BE2C (cell line): ENCODE measurements at regions not wholly inside any gene's neighbourhood (a gene's known extent, or its start where the extent isn't known, plus 50 kb on each side); places are given as distances from the start of the nearest gene placed in this dataset.

Experiments used
- DNase-seq: peaks from one replicate; pipeline ENCODE4 v3.0.0-alpha.2; 2020
- H3K27me3 ChIP-seq: fragments of 250-450 bp; sonication (Bioruptor Pico); 2 replicates; pipeline ENCODE4 v1.5.1; 2020; ENCODE audit warnings: mild to moderate bottlenecking
- H3K36me3 ChIP-seq: fragments of 250-450 bp; sonication (Bioruptor Pico); 2 replicates; pipeline ENCODE4 v1.5.1; 2020; ENCODE audit warnings: mild to moderate bottlenecking
- H3K4me1 ChIP-seq: fragments of 250-450 bp; sonication (Bioruptor Pico); 2 replicates; pipeline ENCODE4 v1.5.1; 2020
- H3K4me3 ChIP-seq: 2 replicates; pipeline ENCODE4 v1.5.1; 2011; ENCODE audit warnings: low read depth, low read length
- H3K9me3 ChIP-seq: fragments of 250-450 bp; sonication (Bioruptor Pico); 2 replicates; pipeline ENCODE4 v1.5.1; 2020
- TF ChIP-seq, protein P1 (sequence below): IDR thresholded peaks from 2 replicates; pipeline ENCODE4 v1.5.1; 2012; ENCODE audit warnings: mild to moderate bottlenecking, low read depth, low read length

DNA sequence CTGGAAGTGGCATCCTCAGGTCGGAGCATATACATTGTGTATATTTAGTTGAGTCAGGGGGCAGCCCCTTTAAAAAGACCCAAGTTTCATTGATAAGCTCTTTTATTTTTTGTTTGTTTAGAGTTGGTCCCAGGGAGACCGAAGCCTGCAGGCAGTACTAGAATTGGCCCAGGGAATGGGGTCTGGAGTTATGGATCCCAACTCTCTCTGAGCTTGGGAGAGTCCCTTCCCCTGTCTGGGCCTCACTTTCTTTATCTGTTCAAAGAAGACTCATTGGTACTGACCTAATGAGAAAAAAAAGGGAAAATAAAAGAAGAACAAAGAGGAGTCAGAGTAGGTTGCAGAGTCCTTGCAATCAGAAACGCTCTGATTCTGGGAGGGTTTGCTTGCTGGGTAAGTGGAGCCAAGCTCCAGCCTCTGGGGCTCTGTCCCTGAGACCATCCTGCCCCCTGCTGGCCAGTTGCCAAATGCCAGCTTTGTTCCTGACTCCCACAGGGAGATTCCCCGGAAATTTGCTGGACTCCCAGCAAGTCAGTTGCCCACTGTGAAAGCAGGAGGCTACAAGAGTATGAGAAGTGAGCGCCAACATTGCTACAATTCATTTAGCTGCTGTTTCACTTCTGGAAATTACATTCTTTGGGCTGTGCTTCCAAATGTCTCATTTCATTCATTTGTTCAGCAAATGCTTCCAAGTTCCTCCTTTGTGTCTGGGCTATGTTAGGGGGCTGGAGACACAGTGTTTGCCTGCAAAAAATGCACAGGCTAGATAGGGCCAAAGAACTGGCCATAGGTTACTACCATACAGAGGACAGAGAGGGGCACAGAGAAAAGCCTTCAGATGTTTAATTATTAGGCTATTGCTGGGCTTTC, 156.2 kb downstream of the MELK start:
- Histone ChIP-seq H3K27me3 (no peaks in the 10 kb centered on the region), H3K9me3 (no peaks in the 10 kb centered on the region), H3K4me3 (no peak overlapping the region), H3K4me1 (peaks cover 3% of the 10 kb centered on the region; the same call in 1 of the 2 replicates), H3K36me3 (no peaks in the 10 kb centered on the region)
- TF ChIP-seq, protein P1, sequence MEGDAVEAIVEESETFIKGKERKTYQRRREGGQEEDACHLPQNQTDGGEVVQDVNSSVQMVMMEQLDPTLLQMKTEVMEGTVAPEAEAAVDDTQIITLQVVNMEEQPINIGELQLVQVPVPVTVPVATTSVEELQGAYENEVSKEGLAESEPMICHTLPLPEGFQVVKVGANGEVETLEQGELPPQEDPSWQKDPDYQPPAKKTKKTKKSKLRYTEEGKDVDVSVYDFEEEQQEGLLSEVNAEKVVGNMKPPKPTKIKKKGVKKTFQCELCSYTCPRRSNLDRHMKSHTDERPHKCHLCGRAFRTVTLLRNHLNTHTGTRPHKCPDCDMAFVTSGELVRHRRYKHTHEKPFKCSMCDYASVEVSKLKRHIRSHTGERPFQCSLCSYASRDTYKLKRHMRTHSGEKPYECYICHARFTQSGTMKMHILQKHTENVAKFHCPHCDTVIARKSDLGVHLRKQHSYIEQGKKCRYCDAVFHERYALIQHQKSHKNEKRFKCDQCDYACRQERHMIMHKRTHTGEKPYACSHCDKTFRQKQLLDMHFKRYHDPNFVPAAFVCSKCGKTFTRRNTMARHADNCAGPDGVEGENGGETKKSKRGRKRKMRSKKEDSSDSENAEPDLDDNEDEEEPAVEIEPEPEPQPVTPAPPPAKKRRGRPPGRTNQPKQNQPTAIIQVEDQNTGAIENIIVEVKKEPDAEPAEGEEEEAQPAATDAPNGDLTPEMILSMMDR: peak; percentile 97
- DNase-seq: peak; percentile 92

DNA sequence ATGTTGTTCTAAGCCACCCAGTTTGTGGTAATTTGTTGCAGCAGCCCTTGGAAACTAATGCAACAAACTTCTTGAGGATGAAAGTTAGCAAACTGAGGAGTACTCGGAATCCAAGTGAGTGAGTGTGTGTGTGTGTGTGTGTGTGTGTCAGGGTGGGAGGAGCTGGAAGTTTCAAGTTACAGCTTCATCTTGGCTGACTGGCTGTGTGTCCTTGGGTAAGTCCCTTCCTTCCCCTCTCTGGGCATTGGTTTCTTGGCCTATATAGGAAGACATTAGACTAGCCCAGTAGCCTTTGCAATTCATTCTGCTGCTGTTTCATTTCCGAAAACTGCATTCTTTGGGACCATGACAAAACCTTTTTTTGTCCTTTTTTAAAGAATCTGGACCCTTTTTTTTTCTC, 157.2 kb downstream of the MELK start:
- TF ChIP-seq, protein P1: no peak
- no peak overlapping the region for H3K4me3 ChIP-seq
- no peaks in the 10 kb centered on the region for H3K9me3 ChIP-seq
- no peak for DNase-seq
- no peaks in the 10 kb centered on the region for H3K36me3 ChIP-seq
- no peaks in the 10 kb centered on the region for H3K27me3 ChIP-seq
- H3K4me1 ChIP-seq: peaks cover 3% of the 10 kb centered on the region; the same call in 1 of the 2 replicates

DNA sequence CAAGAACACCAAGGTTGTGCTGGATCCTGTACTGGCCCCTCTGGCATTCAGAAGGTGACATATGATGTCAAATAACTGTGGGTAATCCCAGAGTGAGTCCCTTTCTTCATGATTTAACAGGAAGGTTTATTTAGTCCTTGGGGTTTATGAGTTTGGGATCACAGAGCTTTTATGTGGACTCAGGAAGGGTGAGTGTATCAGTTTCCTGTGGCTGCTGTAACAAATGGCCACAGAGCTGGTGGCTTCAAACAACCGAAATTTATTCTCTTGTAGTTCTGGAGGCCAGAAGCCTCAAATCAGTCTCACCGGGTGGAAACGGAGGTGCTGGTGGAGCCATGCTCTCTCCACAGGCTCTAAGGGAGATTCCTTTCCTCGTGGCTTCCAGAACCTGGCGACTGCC, 157.7 kb downstream of the MELK start:
- Histone ChIP-seq H3K4me3 (no peak overlapping the region), H3K9me3 (no peaks in the 10 kb centered on the region), H3K27me3 (no peaks in the 10 kb centered on the region), H3K4me1 (peaks cover 3% of the 10 kb centered on the region; the same call in 1 of the 2 replicates), H3K36me3 (no peaks in the 10 kb centered on the region)
- TF ChIP-seq, protein P1: no peak
- DNase-seq: no peak

DNA sequence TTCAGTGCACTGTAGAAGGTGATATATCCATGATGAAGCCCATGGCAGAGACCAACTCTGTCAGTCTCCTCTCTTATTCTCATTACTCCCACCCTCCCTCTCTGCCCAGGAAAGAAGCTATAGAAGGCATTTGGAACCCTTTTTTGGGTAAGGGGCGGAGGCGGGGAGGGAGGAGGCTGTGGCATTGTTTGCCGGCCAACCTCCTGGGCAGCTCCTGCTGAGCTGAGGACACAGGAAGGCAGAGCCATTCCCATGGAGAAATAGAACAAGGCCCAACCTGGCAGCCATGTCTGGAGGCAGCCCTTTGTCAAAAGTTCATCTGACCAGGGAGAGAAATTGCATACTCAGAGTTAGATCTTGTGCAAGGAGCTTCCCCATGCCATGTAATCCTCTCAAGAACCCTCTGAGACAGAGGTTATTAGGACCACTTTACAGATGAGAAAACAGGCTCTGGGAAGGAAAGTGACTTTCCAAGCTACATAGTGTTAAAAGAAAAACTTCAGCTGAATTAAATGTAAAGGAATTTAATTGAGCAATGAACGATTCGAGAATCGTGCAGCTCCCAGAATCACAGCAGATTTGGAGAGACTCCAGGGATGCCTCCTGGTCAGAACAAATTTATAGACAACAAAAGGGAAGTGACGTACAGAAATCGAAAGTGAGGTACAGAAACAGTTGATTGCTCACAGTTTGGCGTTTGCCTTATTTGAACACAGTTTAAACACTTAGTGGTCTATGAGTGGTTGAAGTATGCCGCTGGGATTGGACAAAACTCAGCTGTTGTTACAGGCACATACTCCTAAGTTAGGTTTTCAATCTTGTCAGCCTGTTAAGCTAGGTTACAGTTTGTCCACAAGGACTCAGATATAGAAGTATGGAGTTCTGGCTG, 158.6 kb downstream of the MELK start:
- no peak for DNase-seq
- TF ChIP-seq, protein P1: no peak
- H3K9me3 ChIP-seq: no peaks in the 10 kb centered on the region

DNA sequence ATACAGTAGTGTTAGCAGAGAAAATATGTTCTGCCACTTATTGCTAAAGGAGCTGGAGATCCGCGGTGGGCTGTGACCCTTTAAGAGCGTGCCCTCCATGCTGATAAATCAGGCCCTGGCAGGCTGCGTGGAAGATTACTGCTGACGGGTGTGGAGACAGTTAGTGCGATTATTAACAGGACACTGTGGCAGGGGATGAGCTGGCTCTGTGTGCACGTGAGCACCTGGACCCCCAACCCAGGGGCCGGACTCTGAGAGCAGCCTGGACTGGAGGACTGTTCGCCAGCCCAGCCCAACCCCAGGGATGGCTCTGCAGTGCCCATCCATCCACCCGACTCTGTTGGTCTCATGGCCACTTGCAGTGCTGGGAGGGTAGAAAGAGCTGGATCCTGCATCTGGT, 162.0 kb downstream of the MELK start:
- TF ChIP-seq, protein P1: no peak
- Histone ChIP-seq H3K36me3 (no peaks in the 10 kb centered on the region), H3K4me3 (no peak overlapping the region), H3K27me3 (no peaks in the 10 kb centered on the region), H3K4me1 (no peaks in the 10 kb centered on the region), H3K9me3 (no peaks in the 10 kb centered on the region)
- no peak for DNase-seq

More for the DNA sequence above, 158.6 kb downstream of the MELK start:
- Histone ChIP-seq H3K27me3 (no peaks in the 10 kb centered on the region), H3K4me1 (peaks cover 3% of the 10 kb centered on the region; the same call in 1 of the 2 replicates), H3K4me3 (no peak overlapping the region), H3K36me3 (no peaks in the 10 kb centered on the region)
